K562 (cell line): ENCODE measurements at regions not wholly inside any gene's neighbourhood (a gene's known extent, or its start where the extent isn't known, plus 50 kb on each side); places are given as distances from the start of the nearest gene placed in this dataset.

Experiments used
- ATAC-seq: fragments of 200-7000 bp; cut with Tn5 transposase; 3 replicates; pipeline ENCODE4 v1.9.1; 2020; ENCODE audit warnings: moderate library complexity
- BruUV-seq: library from RNA; stranded (reverse); fragments of 400-500 nt; replicated peaks from 2 replicates; lab custom pipeline; 2021; lab: Mats Ljungman, UMichigan
- CTCF ChIA-PET: fragments of 300-600 bp; formaldehyde crosslinking; extraction: SDS; loops from one replicate; lab custom pipeline; 2021; ENCODE audit warnings: low intra/inter-chr PET ratio; lab: Yijun Ruan, JAX
- POLR2A ChIA-PET: fragments of 300-600, 350-650 bp; sonication (Branson Sonifier 250); formaldehyde crosslinking; extraction: SDS; loops from one replicate; lab custom pipeline; 2021; ENCODE audit warnings: antibody characterized with exemption, inconsistent platforms; lab: Yijun Ruan, JAX
- DNase-seq, 4 experiments: peaks; one replicate each; pipeline versions ENCODE4 v3.0.0 to v3.0.0-alpha.2; 2011 to 2018; ENCODE audit warnings: low spot score in 3 of 4, mixed read lengths in 3 of 4; ENCODE audit errors: extremely low read depth in 1 of 4
- FAIRE-seq: peaks from 2 replicates; lab custom pipeline; 2011; peaks lifted over from hg19 to GRCh38; lab: Jason Lieb, UNC
- H2AFZ ChIP-seq: 2 replicates; pipeline ENCODE4 v1.6.0; 2011; ENCODE audit warnings: low read depth, low read length, control low read depth, inconsistent platforms
- H3K27ac ChIP-seq: fragments of 200-600 bp; 3 replicates; pipeline ENCODE4 v1.8.0; 2011; ENCODE audit warnings: low read depth, mild to moderate bottlenecking, control low read depth, inconsistent platforms, low read length, moderate library complexity, mixed read lengths; ENCODE audit errors: extremely low read depth
- H3K27me3 ChIP-seq, 2 experiments: fragments of 300-600 bp in 1 of 2; 2 replicates in 1 of 2; 3 replicates in 1 of 2; pipeline versions ENCODE4 v1.6.0 to v1.8.0; 2011; ENCODE audit warnings: inconsistent platforms in 2 of 2, low read length in 2 of 2, mild to moderate bottlenecking in 1 of 2, mixed read lengths in 1 of 2, moderate library complexity in 1 of 2; ENCODE audit not compliant: control insufficient read depth in 2 of 2, insufficient read depth in 2 of 2
- H3K36me3 ChIP-seq: fragments of 300-600 bp; 3 replicates; pipeline ENCODE4 v1.8.0; 2011; ENCODE audit warnings: mild to moderate bottlenecking, low read length, inconsistent platforms; ENCODE audit not compliant: control insufficient read depth, insufficient read depth
- H3K4me1 ChIP-seq, 2 experiments: fragments of 200-600 bp in 1 of 2; replicated peaks in 1 of 2; 2 replicates in 1 of 2; 3 replicates in 1 of 2; pipeline versions ENCODE4 v1.5.1 to v1.8.0; 2011; ENCODE audit warnings: inconsistent platforms in 2 of 2, low read length in 2 of 2, mild to moderate bottlenecking in 1 of 2, mixed read lengths in 1 of 2, moderate library complexity in 1 of 2; ENCODE audit not compliant: control insufficient read depth in 2 of 2, insufficient read depth in 2 of 2
- H3K4me2 ChIP-seq: 2 replicates; pipeline ENCODE4 v1.6.1; 2011; ENCODE audit warnings: low read length, control low read depth, inconsistent platforms, mixed read lengths; ENCODE audit not compliant: insufficient read depth
- H3K4me3 ChIP-seq: fragments of 200-600 bp; sonication (generic), shearing (Covaris generic); 2 replicates; pipeline ENCODE4 v1.5.1; 2016; ENCODE audit warnings: control low read depth, inconsistent platforms
- H3K79me2 ChIP-seq: fragments of 200-600 bp; 3 replicates; pipeline ENCODE4 v1.8.0; 2011; ENCODE audit warnings: low read length, inconsistent platforms; ENCODE audit not compliant: control insufficient read depth, insufficient read depth
- H3K9ac ChIP-seq, 2 experiments: 2 replicates each; pipeline versions ENCODE4 v1.6.0 to v1.6.1; 2011; ENCODE audit warnings: low read depth in 2 of 2, low read length in 2 of 2, control low read depth in 1 of 2, inconsistent platforms in 1 of 2, mild to moderate bottlenecking in 1 of 2, mixed read lengths in 1 of 2; ENCODE audit not compliant: insufficient read depth in 1 of 2
- H3K9me1 ChIP-seq: one replicate; pipeline ENCODE4 v1.6.0; 2011; ENCODE audit warnings: inconsistent platforms, mild to moderate bottlenecking, low read length, moderate library complexity; ENCODE audit not compliant: control insufficient read depth, insufficient read depth
- H3K9me3 ChIP-seq: replicated peaks from 2 replicates; pipeline ENCODE4 v1.5.1; 2011; ENCODE audit warnings: low read depth, low read length, inconsistent platforms; ENCODE audit not compliant: control insufficient read depth, insufficient read depth
- H4K20me1 ChIP-seq: replicated peaks from 2 replicates; pipeline ENCODE4 v1.6.1; 2011; ENCODE audit warnings: low read length, inconsistent platforms, mixed read lengths; ENCODE audit not compliant: control insufficient read depth, insufficient read depth
- C11orf30 ChIP-seq: fragments of 450-650 bp; IDR thresholded peaks from 2 replicates; pipeline ENCODE4 v1.6.1; 2016; ENCODE audit warnings: low read depth, mild to moderate bottlenecking
- CTCFL ChIP-seq: IDR thresholded peaks from 2 replicates; pipeline ENCODE4 v1.6.1; 2011; ENCODE audit warnings: borderline replicate concordance, low read depth, mild to moderate bottlenecking, moderate library complexity, low read length; ENCODE audit not compliant: insufficient read depth, poor library complexity, severe bottlenecking
- ELF2 ChIP-seq: fragments of 250-450 bp; sonication (Bioruptor Pico); IDR thresholded peaks from 2 replicates; pipeline ENCODE4 v1.5.0; 2021; ENCODE audit warnings: mild to moderate bottlenecking
- MAFF ChIP-seq: IDR thresholded peaks from 2 replicates; pipeline ENCODE4 v1.6.1; 2012; ENCODE audit warnings: low read length, improper control_type of control experiment
- MAFG ChIP-seq: fragments of 450-650 bp; conservative IDR thresholded peaks from 2 replicates; pipeline ENCODE4 v1.6.1; 2016; ENCODE audit warnings: missing genetic modification characterization, missing compliant biosample characterization
- SIN3B ChIP-seq: fragments of 450-650 bp; IDR thresholded peaks from 2 replicates; pipeline ENCODE4 v1.6.1; 2017; ENCODE audit warnings: low read depth, mild to moderate bottlenecking, moderate library complexity
- ZFP36 ChIP-seq: fragments of 150-350 bp; IDR thresholded peaks from 2 replicates; pipeline ENCODE4 v1.6.1; 2018; ENCODE audit warnings: low read length, low read depth; ENCODE audit not compliant: partially characterized antibody
- ZNF316 ChIP-seq: fragments of 450-650 bp; IDR thresholded peaks from 2 replicates; pipeline ENCODE4 v1.6.1; 2016
- WGBS: fragments of 100-300 bp; shearing (Covaris generic); methylation state at CpG from one replicate; pipeline ENCODE4 v1.1.6; 2016; ENCODE audit warnings: low coverage, mixed read lengths; ENCODE audit not compliant: insufficient coverage; ENCODE audit errors: missing lambda C conversion rate; 5-methylcytosine and 5-hydroxymethylcytosine counted together
- in situ Hi-C: fragments of 300-500 bp; cut with MboI; formaldehyde crosslinking; loops from 4 replicates; pipeline ENCODE4 v1.15.0; 2018; ENCODE audit warnings: inconsistent platforms, mixed read lengths
- intact Hi-C: fragments of 100-400 bp; cut with micrococcal nuclease; formaldehyde crosslinking; loops from 2 replicates; pipeline ENCODE4 v1.14.2; 2022
- TF ChIP-seq, protein P1 (sequence below): fragments of 250-450 bp; sonication (Bioruptor Pico); IDR thresholded peaks from 2 replicates; pipeline ENCODE4 v1.4.0; 2020; ENCODE audit warnings: mild to moderate bottlenecking, moderate library complexity, borderline replicate concordance

GRCh38 chr4:18666322-18666721 is 644.8 kb upstream of the LCORL start:
- BruUV-seq, result no TSS peak
- no peaks in the 10 kb centered on the region for H3K79me2 ChIP-seq
- no peak for FAIRE-seq
- H3K27me3 ChIP-seq, result no peaks in the 10 kb centered on the region
- no peaks in the 10 kb centered on the region for H4K20me1 ChIP-seq
- H3K9ac ChIP-seq, result no peak overlapping the region
- H3K4me2 ChIP-seq, result no peak overlapping the region
- in situ Hi-C loops, result no loop called here
- ChIA-PET POLR2A (no interaction called here), CTCF (no interaction called here)
- DNase-seq, result no peak
- H3K4me3 ChIP-seq, result no peak overlapping the region
- H3K27ac ChIP-seq, result no peak overlapping the region
- WGBS, result 2% methylated on average over 6 of the region's 6 CpGs
- ATAC-seq, result no peak
- no peaks in the 10 kb centered on the region for H3K4me1 ChIP-seq
- H3K9me3 ChIP-seq, result no peaks in the 10 kb centered on the region
- intact Hi-C loops, result no loop called here
- H2AFZ ChIP-seq, result no peak overlapping the region
- H3K9me1 ChIP-seq, result no peaks in the 10 kb centered on the region
- TF ChIP-seq C11orf30 (0 out of 2 replicates have a peak, but pooled peaks have one; percentile 8), ZNF316 (peak; percentile 37), MAFG (tag) (0 out of 2 replicates have a peak, but pooled peaks have one; percentile 18), ZFP36 (no peak), ELF2 (CRISPR knock-in tag) (no peak), SIN3B (no peak), CTCFL (no peak), MAFF (0 out of 2 replicates have a peak, but pooled peaks have one; percentile 6)
- TF ChIP-seq, protein P1, sequence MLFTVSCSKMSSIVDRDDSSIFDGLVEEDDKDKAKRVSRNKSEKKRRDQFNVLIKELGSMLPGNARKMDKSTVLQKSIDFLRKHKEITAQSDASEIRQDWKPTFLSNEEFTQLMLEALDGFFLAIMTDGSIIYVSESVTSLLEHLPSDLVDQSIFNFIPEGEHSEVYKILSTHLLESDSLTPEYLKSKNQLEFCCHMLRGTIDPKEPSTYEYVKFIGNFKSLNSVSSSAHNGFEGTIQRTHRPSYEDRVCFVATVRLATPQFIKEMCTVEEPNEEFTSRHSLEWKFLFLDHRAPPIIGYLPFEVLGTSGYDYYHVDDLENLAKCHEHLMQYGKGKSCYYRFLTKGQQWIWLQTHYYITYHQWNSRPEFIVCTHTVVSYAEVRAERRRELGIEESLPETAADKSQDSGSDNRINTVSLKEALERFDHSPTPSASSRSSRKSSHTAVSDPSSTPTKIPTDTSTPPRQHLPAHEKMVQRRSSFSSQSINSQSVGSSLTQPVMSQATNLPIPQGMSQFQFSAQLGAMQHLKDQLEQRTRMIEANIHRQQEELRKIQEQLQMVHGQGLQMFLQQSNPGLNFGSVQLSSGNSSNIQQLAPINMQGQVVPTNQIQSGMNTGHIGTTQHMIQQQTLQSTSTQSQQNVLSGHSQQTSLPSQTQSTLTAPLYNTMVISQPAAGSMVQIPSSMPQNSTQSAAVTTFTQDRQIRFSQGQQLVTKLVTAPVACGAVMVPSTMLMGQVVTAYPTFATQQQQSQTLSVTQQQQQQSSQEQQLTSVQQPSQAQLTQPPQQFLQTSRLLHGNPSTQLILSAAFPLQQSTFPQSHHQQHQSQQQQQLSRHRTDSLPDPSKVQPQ (CRISPR knock-in tag), result no peak
- no peaks in the 10 kb centered on the region for H3K36me3 ChIP-seq
